Sigmoid colon (tissue), 3 donors: ENCODE measurements at regions not wholly inside any gene's neighbourhood (a gene's known extent, or its start where the extent isn't known, plus 50 kb on each side); places are given as distances from the start of the nearest gene placed in this dataset.

Source experiments
- CTCF ChIP-seq, 4 experiments: fragments of 450-650 bp in 3 of 4; fragments of 200-600 bp in 1 of 4; IDR thresholded peaks; one replicate each; pipeline ENCODE4 v1.5.1; 2016 to 2019; ENCODE audit warnings: antibody characterized with exemption in 4 of 4, mild to moderate bottlenecking in 3 of 4, moderate library complexity in 2 of 4
- POLR2A ChIP-seq, 2 donors: fragments of 450-650 bp; IDR thresholded peaks; one replicate each; pipeline ENCODE4 v1.6.1; 2016; ENCODE audit warnings: antibody characterized with exemption in 2 of 2, mild to moderate bottlenecking in 2 of 2, moderate library complexity in 2 of 2

GRCh38 chr18:60075477-60075876 lies 175.7 kb downstream of the PMAIP1 start:
- no peak for TF ChIP-seq CTCF (IDR thresholded peaks at IDR 0.05)
- no peak for TF ChIP-seq POLR2A (IDR thresholded peaks at IDR 0.05)
